WERI-Rb-1 (cell line): ENCODE measurements at regions not wholly inside any gene's neighbourhood (a gene's known extent, or its start where the extent isn't known, plus 50 kb on each side); places are given as distances from the start of the nearest gene placed in this dataset.
A peak's percentile ranks its signal among the peaks of the same experiment; 100 is the strongest.

ENCODE experiments used
- DNase-seq: peaks from one replicate; pipeline ENCODE4 v3.0.0-alpha.2; 2020
- H3K27ac ChIP-seq: fragments of 250-450 bp; sonication (Bioruptor Pico); 2 replicates; pipeline ENCODE4 v1.5.1; 2020; ENCODE audit warnings: mild to moderate bottlenecking, moderate library complexity
- H3K27me3 ChIP-seq: fragments of 250-450 bp; sonication (Bioruptor Pico); 2 replicates; pipeline ENCODE4 v1.5.1; 2021; ENCODE audit warnings: mild to moderate bottlenecking, low read depth, moderate library complexity; ENCODE audit not compliant: insufficient read depth, severe bottlenecking
- H3K36me3 ChIP-seq: fragments of 250-450 bp; sonication (Bioruptor Pico); 2 replicates; pipeline ENCODE4 v1.5.1; 2020; ENCODE audit warnings: mild to moderate bottlenecking, moderate library complexity
- H3K4me3 ChIP-seq: 2 replicates; pipeline ENCODE4 v1.5.1; 2011; ENCODE audit warnings: low read depth, mild to moderate bottlenecking, control low read depth, low read length
- H3K9me3 ChIP-seq: fragments of 250-450 bp; sonication (Bioruptor Pico); 2 replicates; pipeline ENCODE4 v1.5.1; 2021; ENCODE audit warnings: mild to moderate bottlenecking, moderate library complexity; ENCODE audit not compliant: severe bottlenecking
- CTCF ChIP-seq: IDR thresholded peaks from 2 replicates; pipeline ENCODE4 v1.5.1; 2011; ENCODE audit warnings: low read depth, mild to moderate bottlenecking, control low read depth, inconsistent platforms, low read length

- H3K9me3 ChIP-seq, result no peaks in the 10 kb centered on the region
- no peak for DNase-seq
- H3K4me3 ChIP-seq, result no peak overlapping the region
- H3K27me3 ChIP-seq, result no peaks in the 10 kb centered on the region
- no peak for TF ChIP-seq CTCF
- H3K36me3 ChIP-seq, result no peaks in the 10 kb centered on the region
- no peak overlapping the region for H3K27ac ChIP-seq
These were observed 269.5 kb downstream of the AUH start for GRCh38 chr9:91092214-91092613.

GRCh38 chr9:91094324-91095088 is 267.2 kb downstream of the AUH start:
- TF ChIP-seq CTCF, result no peak
- Histone ChIP-seq H3K36me3 (no peaks in the 10 kb centered on the region), H3K27me3 (no peaks in the 10 kb centered on the region), H3K4me3 (no peak overlapping the region), H3K27ac (no peak overlapping the region), H3K9me3 (no peaks in the 10 kb centered on the region)
- DNase-seq, result no peak

- no peaks in the 10 kb centered on the region for H3K9me3 ChIP-seq
- H3K4me3 ChIP-seq, result no peak overlapping the region
- H3K36me3 ChIP-seq, result no peaks in the 10 kb centered on the region
- no peak for TF ChIP-seq CTCF
- H3K27ac ChIP-seq, result no peak overlapping the region
- no peak for DNase-seq
- no peaks in the 10 kb centered on the region for H3K27me3 ChIP-seq
These were observed 263.4 kb downstream of the AUH start for GRCh38 chr9:91098203-91098850.

- TF ChIP-seq CTCF, result no peak
- Histone ChIP-seq H3K36me3 (no peaks in the 10 kb centered on the region), H3K9me3 (no peaks in the 10 kb centered on the region)
These were observed 262.3 kb downstream of the AUH start for GRCh38 chr9:91099436-91099835.

GRCh38 chr9:91100878-91101450 is 260.8 kb downstream of the AUH start:
- peak overlapping the region; percentile 70 for H3K27ac ChIP-seq
- H3K9me3 ChIP-seq, result no peaks in the 10 kb centered on the region
- H3K36me3 ChIP-seq, result no peaks in the 10 kb centered on the region
- H3K27me3 ChIP-seq, result no peaks in the 10 kb centered on the region
- TF ChIP-seq CTCF, result no peak
- no peak overlapping the region; the same call in 1 of the 2 replicates for H3K4me3 ChIP-seq
- DNase-seq, result peak; percentile 67

More at GRCh38 chr9:91099436-91099835, 262.3 kb downstream of the AUH start:
- Histone ChIP-seq H3K4me3 (no peak overlapping the region), H3K27me3 (no peaks in the 10 kb centered on the region), H3K27ac (peak overlapping the region; percentile 70)
- no peak for DNase-seq
